ENCODE measurements at regions not wholly inside any gene's neighbourhood (a gene's known extent, or its start where the extent isn't known, plus 50 kb on each side); places are given as distances from the start of the nearest gene placed in this dataset.
"Not testable (repeated sequence)": the region's sequence is repeated elsewhere in the genome, so short reads cannot be mapped to it uniquely, and the experiment has no call there.

DNA sequence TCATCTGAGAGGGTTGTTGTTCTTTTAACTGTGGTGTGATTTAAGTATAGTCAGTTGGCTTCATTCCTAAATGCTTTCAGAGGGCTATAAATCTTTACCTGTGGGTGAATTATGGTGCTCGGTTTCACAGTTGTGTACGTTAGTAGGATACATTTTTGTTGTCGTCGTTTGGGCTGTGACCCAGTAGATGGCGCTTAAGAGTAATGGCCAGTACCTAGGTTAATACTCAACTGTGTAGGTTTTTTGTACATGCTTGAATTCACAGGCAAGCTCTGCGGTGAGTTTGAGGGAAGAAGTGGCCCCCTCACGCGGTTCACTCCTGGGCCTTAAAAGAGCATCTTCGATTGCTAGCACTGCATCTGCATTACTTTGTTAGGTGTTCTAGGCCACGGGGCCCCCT, 571.7 kb upstream of the TGIF2LX start:
- not testable (repeated sequence) for DNase-seq (ENCODE audit: low read depth)

DNA sequence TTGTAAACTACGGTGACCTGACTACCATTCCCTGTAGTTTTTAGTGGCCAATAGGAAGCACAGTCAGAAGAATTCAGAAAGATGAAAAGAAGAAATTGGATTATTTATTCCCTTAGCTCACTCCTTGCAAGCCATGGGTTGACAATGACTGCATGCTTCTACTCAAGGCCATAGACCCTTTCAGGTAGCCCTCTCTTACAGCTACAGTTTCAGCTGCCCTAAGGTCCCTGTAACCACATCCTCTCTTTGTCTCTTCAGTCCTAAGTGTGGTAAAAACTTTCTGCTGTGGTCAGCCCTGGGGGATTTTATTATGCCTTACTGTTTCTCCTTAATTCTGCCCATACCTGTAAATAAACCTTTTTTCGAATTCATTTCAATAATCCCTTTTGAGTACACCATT, 551.8 kb upstream of the TGIF2LX start:
- not testable (repeated sequence) for DNase-seq (ENCODE audit: low read depth)

DNA sequence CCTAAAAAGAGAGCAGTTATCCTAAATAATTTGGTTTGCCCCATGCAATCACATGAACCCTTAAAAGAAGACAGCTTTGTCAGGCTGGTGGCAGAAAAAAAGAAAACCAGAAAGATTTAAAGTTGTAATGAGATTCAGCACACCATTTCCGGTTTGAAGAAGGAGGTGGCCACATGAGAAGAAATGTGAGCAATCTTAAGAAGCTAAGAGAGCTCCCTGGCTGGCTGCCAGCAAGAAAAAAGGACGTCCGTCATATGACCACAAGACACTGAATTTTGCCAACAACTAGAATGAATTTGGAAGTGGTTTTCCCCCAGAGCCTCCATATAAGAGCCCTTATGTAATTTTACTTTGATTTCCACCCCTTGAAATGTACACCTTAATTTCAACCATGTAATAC, 528.7 kb upstream of the TGIF2LX start:
- DNase-seq (ENCODE audit: low read depth), result peak; percentile 26

DNA sequence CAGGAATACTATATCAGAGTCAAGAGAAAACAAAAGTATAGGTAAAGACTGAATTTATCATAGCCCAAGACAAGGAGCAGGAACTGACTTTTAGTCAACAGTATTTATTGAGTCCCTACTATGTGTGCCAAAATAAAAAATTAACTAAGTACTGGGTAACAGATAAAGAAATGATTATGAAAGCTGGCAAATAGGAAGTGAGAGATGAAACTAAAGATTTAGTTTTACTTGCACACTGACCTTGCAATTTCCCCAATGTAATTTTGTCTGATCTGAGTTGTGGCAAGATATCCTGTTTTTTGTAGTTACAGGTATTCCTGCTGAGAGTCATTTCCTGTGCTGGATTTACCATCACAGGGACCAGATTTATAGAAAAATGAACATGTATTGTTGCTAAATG, 518.9 kb upstream of the TGIF2LX start:
- DNase-seq (ENCODE audit: low read depth), result not testable (repeated sequence)

- DNase-seq (ENCODE audit: low read depth), result not testable (repeated sequence)
These were observed 516.6 kb upstream of the TGIF2LX start for GRCh38 chrX:89405148-89405547.

GRCh38 chrX:89416930-89417329, 504.8 kb upstream of the TGIF2LX start:
- DNase-seq (ENCODE audit: low read depth), result not testable (repeated sequence)

DNA sequence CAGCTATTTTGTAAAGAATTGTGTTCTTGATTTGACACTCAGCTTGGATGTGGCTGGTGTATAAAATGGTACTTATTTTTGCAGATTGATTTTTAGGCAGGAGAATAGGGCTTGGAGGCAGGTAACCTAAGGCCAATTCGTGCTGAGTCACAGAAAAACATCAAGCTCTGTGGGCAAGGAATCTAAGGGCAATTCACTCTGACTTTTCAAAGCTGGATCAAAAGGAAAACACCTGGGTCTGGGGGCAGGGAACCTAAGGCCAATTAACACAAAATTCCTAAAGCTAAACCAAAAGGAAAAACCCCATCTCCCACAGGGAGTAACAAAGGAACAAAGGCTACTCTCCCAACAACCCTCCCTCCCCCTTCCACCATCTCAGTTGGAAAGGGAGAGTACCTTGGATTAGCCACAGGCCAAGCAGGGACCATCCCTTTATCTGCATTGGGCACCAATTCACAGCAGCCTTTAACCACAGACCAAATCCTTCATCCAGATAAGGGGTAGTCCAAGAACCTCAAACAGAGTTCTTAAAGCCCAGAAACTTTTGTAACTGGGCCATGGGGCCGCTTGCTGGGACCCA, 489.0 kb upstream of the TGIF2LX start:
- DNase-seq (ENCODE audit: low read depth), result not testable (repeated sequence)
